HCT116 (cell line): ENCODE measurements at regions not wholly inside any gene's neighbourhood (a gene's known extent, or its start where the extent isn't known, plus 50 kb on each side); places are given as distances from the start of the nearest gene placed in this dataset.

Source experiments
- ATAC-seq: fragments of 200-7000 bp; cut with Tn5 transposase; 2 replicates; pipeline ENCODE4 v1.9.1; 2020; ENCODE audit warnings: mild to moderate bottlenecking, moderate library complexity
- BruUV-seq: library from RNA; stranded (reverse); fragments of 400-500 nt; replicated peaks from 2 replicates; lab custom pipeline; 2021; lab: Mats Ljungman, UMichigan
- CTCF ChIA-PET: fragments of 300-600 bp; sonication (Branson Sonifier 250); formaldehyde crosslinking; loops from one replicate; lab custom pipeline; 2021; ENCODE audit warnings: antibody characterized with exemption; lab: Charles Lee
- POLR2A ChIA-PET: fragments of 300-600, 350-600 bp; sonication (Branson Sonifier 250); formaldehyde crosslinking; loops from one replicate; lab custom pipeline; 2021; ENCODE audit warnings: antibody characterized with exemption; lab: Charles Lee
- RAD21 ChIA-PET, 2 experiments: fragments of 300-600 bp; sonication (Branson Sonifier 250); formaldehyde crosslinking; loops; one replicate each; lab custom pipeline; 2023; ENCODE audit warnings: low total read pairs in 2 of 2; ENCODE audit not compliant: uncharacterized antibody in 2 of 2, unreplicated experiment in 2 of 2, low non-redundant PET in 1 of 2; lab: Charles Lee
- DNase-seq: peaks from one replicate; pipeline ENCODE4 v3.0.0-alpha.2; 2010; ENCODE audit warnings: low read depth, low spot score
- H2AFZ ChIP-seq: fragments of 200-600 bp; shearing (Covaris generic), sonication (generic); 2 replicates; pipeline ENCODE4 v1.6.1; 2017; ENCODE audit warnings: low read depth, mixed run types, mixed read lengths, antibody characterized with exemption, low read length; ENCODE audit not compliant: poor library complexity, severe bottlenecking
- H3K27ac ChIP-seq: 2 replicates; pipeline ENCODE4 v1.5.1; 2012; ENCODE audit warnings: low read depth, low read length
- H3K27me3 ChIP-seq: fragments of 200-600 bp; sonication (generic); 2 replicates; pipeline ENCODE4 v1.6.1; 2016; ENCODE audit warnings: mixed run types, low read length, mixed read lengths; ENCODE audit not compliant: insufficient read depth
- H3K36me3 ChIP-seq, 2 experiments: fragments of 200-500 bp in 1 of 2; fragments of 200-600 bp in 1 of 2; sonication (Bioruptor generic) in 1 of 2; sonication (generic) in 1 of 2; 2 replicates each; pipeline versions ENCODE4 v1.5.1 to v1.6.1; 2014 to 2016; ENCODE audit warnings: low read length in 2 of 2, inconsistent platforms in 1 of 2, mixed read lengths in 1 of 2, mixed run types in 1 of 2; ENCODE audit not compliant: insufficient read depth in 2 of 2, control insufficient read depth in 1 of 2
- H3K4me1 ChIP-seq, 2 experiments: fragments of 200-600 bp in 1 of 2; sonication (generic) in 1 of 2; 2 replicates each; pipeline versions ENCODE4 v1.5.1 to v1.6.1; 2012 to 2017; ENCODE audit warnings: low read length in 2 of 2, inconsistent platforms in 1 of 2, mild to moderate bottlenecking in 1 of 2, mixed read lengths in 1 of 2, mixed run types in 1 of 2, moderate library complexity in 1 of 2; ENCODE audit not compliant: insufficient read depth in 2 of 2, control insufficient read depth in 1 of 2
- H3K4me2 ChIP-seq: fragments of 200-600 bp; sonication (generic); 2 replicates; pipeline ENCODE4 v1.6.1; 2017; ENCODE audit warnings: mixed run types, low read length, mixed read lengths
- H3K4me3 ChIP-seq, 2 experiments: fragments of 200-600 bp in 1 of 2; sonication (generic) in 1 of 2; replicated peaks in 1 of 2; 2 replicates each; pipeline ENCODE4 v1.5.1; 2011 to 2016; ENCODE audit warnings: low read length in 2 of 2, control low read depth in 1 of 2, low read depth in 1 of 2, mild to moderate bottlenecking in 1 of 2, mixed read lengths in 1 of 2, mixed run types in 1 of 2
- H3K79me2 ChIP-seq: fragments of 200-600 bp; sonication (generic); 2 replicates; pipeline ENCODE4 v1.6.1; 2017; ENCODE audit warnings: mild to moderate bottlenecking, mixed run types, low read length, moderate library complexity, mixed read lengths; ENCODE audit not compliant: insufficient read depth
- H3K9ac ChIP-seq: fragments of 200-600 bp; sonication (generic); 2 replicates; pipeline ENCODE4 v1.6.1; 2016; ENCODE audit warnings: low read length, mixed read lengths
- H3K9me2 ChIP-seq: fragments of 200-600 bp; sonication (generic), shearing (Covaris generic); 2 replicates; pipeline ENCODE4 v1.6.1; 2017; ENCODE audit warnings: mixed run types, mild to moderate bottlenecking, moderate library complexity; ENCODE audit not compliant: insufficient read depth
- H3K9me3 ChIP-seq, 2 experiments: fragments of 200-500 bp in 1 of 2; fragments of 200-600 bp in 1 of 2; sonication (Bioruptor generic) in 1 of 2; sonication (generic) in 1 of 2; 2 replicates each; pipeline ENCODE4 v1.6.1; 2014 to 2017; ENCODE audit warnings: low read length in 2 of 2, mixed read lengths in 2 of 2, inconsistent platforms in 1 of 2, low read depth in 1 of 2, mild to moderate bottlenecking in 1 of 2, mixed run types in 1 of 2, moderate library complexity in 1 of 2; ENCODE audit not compliant: control insufficient read depth in 1 of 2, insufficient read depth in 1 of 2
- H4K20me1 ChIP-seq: fragments of 200-600 bp; sonication (generic), shearing (Covaris generic); 2 replicates; pipeline ENCODE4 v1.6.1; 2017; ENCODE audit warnings: mixed run types, mild to moderate bottlenecking, moderate library complexity; ENCODE audit not compliant: insufficient read depth
- EZH2 ChIP-seq: fragments of 200-600 bp; sonication (generic); IDR thresholded peaks from 2 replicates; pipeline ENCODE4 v1.6.1; 2017; ENCODE audit warnings: antibody characterized with exemption, mixed run types
- POLR2A ChIP-seq: IDR thresholded peaks from 2 replicates; pipeline ENCODE4 v1.7.0; 2011; ENCODE audit warnings: borderline replicate concordance; ENCODE audit not compliant: insufficient read depth, insufficient read length; ENCODE audit errors: extremely low read depth
- intact Hi-C: fragments of 100-400 bp; cut with micrococcal nuclease; formaldehyde crosslinking; loops from 2 replicates; pipeline ENCODE4 v1.10.0; 2022
- TF ChIP-seq, protein P1 (sequence below), 3 experiments: fragments of 200-600 bp in 1 of 3; sonication (generic) in 1 of 3; IDR thresholded peaks in 2 of 3; conservative IDR thresholded peaks in 1 of 3; 2 replicates each; pipeline ENCODE4 v1.5.1; 2012 to 2017; ENCODE audit warnings: low read depth in 2 of 3, low read length in 2 of 3, antibody characterized with exemption in 1 of 3, borderline replicate concordance in 1 of 3, control low read depth in 1 of 3, mild to moderate bottlenecking in 1 of 3, mixed read lengths in 1 of 3, mixed run types in 1 of 3, moderate library complexity in 1 of 3; ENCODE audit not compliant: insufficient read depth in 1 of 3

- H3K36me3 ChIP-seq = no peaks in the 10 kb centered on the region
- no peaks in the 10 kb centered on the region for H3K9me3 ChIP-seq
- H3K4me1 ChIP-seq = no peaks in the 10 kb centered on the region
- POLR2A ChIA-PET = no interaction called here
- TF ChIP-seq, protein P1, sequence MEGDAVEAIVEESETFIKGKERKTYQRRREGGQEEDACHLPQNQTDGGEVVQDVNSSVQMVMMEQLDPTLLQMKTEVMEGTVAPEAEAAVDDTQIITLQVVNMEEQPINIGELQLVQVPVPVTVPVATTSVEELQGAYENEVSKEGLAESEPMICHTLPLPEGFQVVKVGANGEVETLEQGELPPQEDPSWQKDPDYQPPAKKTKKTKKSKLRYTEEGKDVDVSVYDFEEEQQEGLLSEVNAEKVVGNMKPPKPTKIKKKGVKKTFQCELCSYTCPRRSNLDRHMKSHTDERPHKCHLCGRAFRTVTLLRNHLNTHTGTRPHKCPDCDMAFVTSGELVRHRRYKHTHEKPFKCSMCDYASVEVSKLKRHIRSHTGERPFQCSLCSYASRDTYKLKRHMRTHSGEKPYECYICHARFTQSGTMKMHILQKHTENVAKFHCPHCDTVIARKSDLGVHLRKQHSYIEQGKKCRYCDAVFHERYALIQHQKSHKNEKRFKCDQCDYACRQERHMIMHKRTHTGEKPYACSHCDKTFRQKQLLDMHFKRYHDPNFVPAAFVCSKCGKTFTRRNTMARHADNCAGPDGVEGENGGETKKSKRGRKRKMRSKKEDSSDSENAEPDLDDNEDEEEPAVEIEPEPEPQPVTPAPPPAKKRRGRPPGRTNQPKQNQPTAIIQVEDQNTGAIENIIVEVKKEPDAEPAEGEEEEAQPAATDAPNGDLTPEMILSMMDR (IDR thresholded peaks at IDR 0.05 in 2 of 3, conservative IDR thresholded peaks at IDR 0.05 in 1 of 3; ENCODE audit: borderline replicate concordance in 1 of 3, insufficient read depth in 1 of 3, low read depth in 2 of 3, low read length in 2 of 3) = no peak
- no peak for TF ChIP-seq POLR2A
- TF ChIP-seq, all 23 proteins: peak for 0
- H3K4me3 ChIP-seq = no peak overlapping the region
- H3K79me2 ChIP-seq = no peaks in the 10 kb centered on the region
- H2AFZ ChIP-seq = no peak overlapping the region
- no peaks in the 10 kb centered on the region for H4K20me1 ChIP-seq
- intact Hi-C loops = no loop called here
- no TSS peak for BruUV-seq
- H3K9me2 ChIP-seq = no peaks in the 10 kb centered on the region
- RAD21 ChIA-PET = no interaction called here
- DNase-seq (no peak), ATAC-seq (no peak)
- H3K27ac ChIP-seq = no peak overlapping the region
- H3K27me3 ChIP-seq = no peaks in the 10 kb centered on the region; the same call in 1 of the 2 replicates
- H3K9ac ChIP-seq = no peak overlapping the region
- CTCF ChIA-PET = no interaction called here
- no peak overlapping the region for H3K4me2 ChIP-seq
These were observed 365.2 kb downstream of the ZNF521 start for GRCh38 chr18:24986666-24987302.

- no peak for DNase-seq
- no TSS peak for BruUV-seq
- Histone ChIP-seq H3K27ac (no peak overlapping the region), H3K4me2 (no peak overlapping the region), H3K4me1 (no peaks in the 10 kb centered on the region), H3K27me3 (no peaks in the 10 kb centered on the region; the same call in 1 of the 2 replicates), H3K9me2 (no peaks in the 10 kb centered on the region), H3K9me3 (no peaks in the 10 kb centered on the region), H3K36me3 (no peaks in the 10 kb centered on the region), H4K20me1 (no peaks in the 10 kb centered on the region), H3K4me3 (no peak overlapping the region), H3K9ac (no peak overlapping the region), H2AFZ (no peak overlapping the region), H3K79me2 (no peaks in the 10 kb centered on the region)
- ChIA-PET RAD21 (no interaction called here), CTCF (no interaction called here), POLR2A (no interaction called here)
- TF ChIP-seq EZH2 = no peak
- intact Hi-C loops = no loop called here
- no peak for ATAC-seq
These were observed 364.4 kb downstream of the ZNF521 start for GRCh38 chr18:24987303-24988252.
